Eye (tissue), 1 donor: ENCODE measurements at regions not wholly inside any gene's neighbourhood (a gene's known extent, or its start where the extent isn't known, plus 50 kb on each side); places are given as distances from the start of the nearest gene placed in this dataset.

Source experiments
- DNase-seq: peaks from one replicate; pipeline ENCODE4 v3.0.0-alpha.2; 2015

- DNase-seq, result no peak
Measured at GRCh38 chr18:5632041-5632440, 88.2 kb upstream of the EPB41L3 start.

- DNase-seq, result no peak
Measured at GRCh38 chr18:5630900-5631413, 87.2 kb upstream of the EPB41L3 start.

GRCh38 chr18:5630057-5630899, 86.5 kb upstream of the EPB41L3 start:
- DNase-seq, result peak; percentile 91

GRCh38 chr18:5628512-5629255, 84.9 kb upstream of the EPB41L3 start:
- DNase-seq, result peak; percentile 72

GRCh38 chr18:5627776-5628511, 84.1 kb upstream of the EPB41L3 start:
- DNase-seq, result no peak

- DNase-seq, result peak; percentile 47
Measured at GRCh38 chr18:5626130-5626880, 82.5 kb upstream of the EPB41L3 start.

- no peak for DNase-seq
Measured at GRCh38 chr18:5625076-5625475, 81.3 kb upstream of the EPB41L3 start.

- no peak for DNase-seq
Measured at GRCh38 chr18:5622905-5623304, 79.1 kb upstream of the EPB41L3 start.

- no peak for DNase-seq
Measured at GRCh38 chr18:5620289-5620688, 76.5 kb upstream of the EPB41L3 start.

- peak; percentile 47 for DNase-seq
Measured at GRCh38 chr18:5619376-5619775, 75.6 kb upstream of the EPB41L3 start.

GRCh38 chr18:5618047-5618688, 74.4 kb upstream of the EPB41L3 start:
- DNase-seq, result no peak

GRCh38 chr18:5611221-5611620, 67.4 kb upstream of the EPB41L3 start:
- DNase-seq, result no peak

- DNase-seq, result no peak
Measured at GRCh38 chr18:5608846-5609245, 65.0 kb upstream of the EPB41L3 start.

GRCh38 chr18:5606951-5607350, 63.2 kb upstream of the EPB41L3 start:
- no peak for DNase-seq

- DNase-seq, result no peak
Measured at GRCh38 chr18:5604778-5605177, 61.0 kb upstream of the EPB41L3 start.

- no peak for DNase-seq
Measured at GRCh38 chr18:5603153-5603552, 59.4 kb upstream of the EPB41L3 start.

- no peak for DNase-seq
Measured at GRCh38 chr18:5601188-5601624, 57.4 kb upstream of the EPB41L3 start.

GRCh38 chr18:5600378-5601071, 56.7 kb upstream of the EPB41L3 start:
- DNase-seq, result peak; percentile 80

GRCh38 chr18:5596585-5596984, 52.8 kb upstream of the EPB41L3 start:
- DNase-seq, result no peak
